ENCODE measurements at regions not wholly inside any gene's neighbourhood (a gene's known extent, or its start where the extent isn't known, plus 50 kb on each side); places are given as distances from the start of the nearest gene placed in this dataset.

GRCh38 chr14:71602524-71602923, 329.7 kb upstream of the RGS6 start:
- Histone ChIP-seq H2AFZ (ENCODE audit: low read length) (no peak overlapping the region), H3K4me1 (ENCODE audit: insufficient read depth, low read length, poor library complexity, severe bottlenecking) (peaks cover 20% of the 10 kb centered on the region), H3K36me3 (ENCODE audit: insufficient read depth, low read length) (peaks cover 17% of the 10 kb centered on the region), H3K4me3 (ENCODE audit: low read depth, low read length, poor library complexity, severe bottlenecking) (no peak overlapping the region), H3K4me2 (ENCODE audit: low read length) (no peak overlapping the region), H3K9me3 (ENCODE audit: low read length) (peaks cover 32% of the 10 kb centered on the region), H3K79me2 (ENCODE audit: insufficient read depth, low read depth, low read length) (peaks cover 44% of the 10 kb centered on the region), H3K27ac (ENCODE audit: low read depth, low read length, poor library complexity, severe bottlenecking) (no peak overlapping the region), H3K9me2 (ENCODE audit: insufficient read depth, low read length) (no peaks in the 10 kb centered on the region), H4K20me1 (ENCODE audit: insufficient read depth, low read length) (no peaks in the 10 kb centered on the region)
- no peak for DNase-seq (ENCODE audit: low spot score)
- POLR2A ChIA-PET = no interaction called here
- TF ChIP-seq EZH2phosphoT487 (IDR thresholded peaks at IDR 0.05; ENCODE audit: borderline replicate concordance, low read depth, low read length) (no peak), CTCF (conservative IDR thresholded peaks at IDR 0.05; ENCODE audit: low read length) (no peak)
- CTCF ChIA-PET (ENCODE audit: unreplicated experiment) = no interaction called here
- intact Hi-C loops (cut with micrococcal nuclease; ENCODE audit: unreplicated experiment) = no loop called here
- BruUV-seq (replicated peaks) = no TSS peak

GRCh38 chr14:71604231-71604630, 328.0 kb upstream of the RGS6 start:
- Histone ChIP-seq H3K27ac (ENCODE audit: low read depth, low read length, poor library complexity, severe bottlenecking) (no peak overlapping the region), H3K36me3 (ENCODE audit: insufficient read depth, low read length) (peaks cover 17% of the 10 kb centered on the region; the same call in 1 of the 2 replicates), H3K4me3 (ENCODE audit: low read depth, low read length, poor library complexity, severe bottlenecking) (no peak overlapping the region), H3K4me1 (ENCODE audit: insufficient read depth, low read length, poor library complexity, severe bottlenecking) (peaks cover 12% of the 10 kb centered on the region), H2AFZ (ENCODE audit: low read length) (no peak overlapping the region), H4K20me1 (ENCODE audit: insufficient read depth, low read length) (no peaks in the 10 kb centered on the region), H3K79me2 (ENCODE audit: insufficient read depth, low read depth, low read length) (peaks cover 44% of the 10 kb centered on the region), H3K9me3 (ENCODE audit: low read length) (peaks cover 32% of the 10 kb centered on the region), H3K4me2 (ENCODE audit: low read length) (no peak overlapping the region), H3K9me2 (ENCODE audit: insufficient read depth, low read length) (no peaks in the 10 kb centered on the region)
- TF ChIP-seq CTCF (conservative IDR thresholded peaks at IDR 0.05; ENCODE audit: low read length) (no peak), EZH2phosphoT487 (IDR thresholded peaks at IDR 0.05; ENCODE audit: borderline replicate concordance, low read depth, low read length) (no peak)
- intact Hi-C loops (cut with micrococcal nuclease; ENCODE audit: unreplicated experiment) = no loop called here
- no peak for DNase-seq (ENCODE audit: low spot score)
- POLR2A ChIA-PET = interaction anchor here (1.8 kb wide), 1 partner anchor 12 kb away, joined by 7 read pairs; no protein-coding TSS in a partner anchor
- BruUV-seq (replicated peaks) = no TSS peak
- CTCF ChIA-PET (ENCODE audit: unreplicated experiment) = no interaction called here

GRCh38 chr14:71606064-71606463, 326.2 kb upstream of the RGS6 start:
- POLR2A ChIA-PET = interaction anchor here (1.2 kb wide), 1 partner anchor 9 kb away, joined by 3 read pairs; no protein-coding TSS in a partner anchor
- CTCF ChIA-PET (ENCODE audit: unreplicated experiment) = no interaction called here
- Histone ChIP-seq H2AFZ (ENCODE audit: low read length) (no peak overlapping the region), H3K4me3 (ENCODE audit: low read depth, low read length, poor library complexity, severe bottlenecking) (no peak overlapping the region), H3K27ac (ENCODE audit: low read depth, low read length, poor library complexity, severe bottlenecking) (no peak overlapping the region), H3K4me2 (ENCODE audit: low read length) (no peak overlapping the region), H3K9me2 (ENCODE audit: insufficient read depth, low read length) (no peaks in the 10 kb centered on the region), H4K20me1 (ENCODE audit: insufficient read depth, low read length) (no peaks in the 10 kb centered on the region), H3K79me2 (ENCODE audit: insufficient read depth, low read depth, low read length) (peaks cover 45% of the 10 kb centered on the region; the same call in 1 of the 2 replicates), H3K9me3 (ENCODE audit: low read length) (peaks cover 15% of the 10 kb centered on the region), H3K4me1 (ENCODE audit: insufficient read depth, low read length, poor library complexity, severe bottlenecking) (peaks cover 12% of the 10 kb centered on the region), H3K36me3 (ENCODE audit: insufficient read depth, low read length) (peaks cover 5% of the 10 kb centered on the region; the same call in 1 of the 2 replicates)
- DNase-seq (ENCODE audit: low spot score) = no peak
- TF ChIP-seq EZH2phosphoT487 (IDR thresholded peaks at IDR 0.05; ENCODE audit: borderline replicate concordance, low read depth, low read length) (no peak), CTCF (conservative IDR thresholded peaks at IDR 0.05; ENCODE audit: low read length) (no peak)
- intact Hi-C loops (cut with micrococcal nuclease; ENCODE audit: unreplicated experiment) = no loop called here
- BruUV-seq (replicated peaks) = no TSS peak
